NCI-H446 treated with DMSO at 0.1 percent for 48 hours (cell line): ENCODE measurements at regions not wholly inside any gene's neighbourhood (a gene's known extent, or its start where the extent isn't known, plus 50 kb on each side); places are given as distances from the start of the nearest gene placed in this dataset.

Experiments used
- DNase-seq: peaks from one replicate; lab custom pipeline; 2025; lab: John Stamatoyannopoulos, UW

GRCh38 chr5:62714296-62714695 is 135.7 kb downstream of the LRRC70 start:
- DNase-seq, result no peak

- DNase-seq, result no peak
Observed at GRCh38 chr5:62708481-62709325, 130.1 kb downstream of the LRRC70 start.

GRCh38 chr5:62707563-62707962 is 128.9 kb downstream of the LRRC70 start:
- DNase-seq, result no peak

GRCh38 chr5:62707131-62707530 is 128.5 kb downstream of the LRRC70 start:
- no peak for DNase-seq

- no peak for DNase-seq
Observed at GRCh38 chr5:62705022-62705421, 126.4 kb downstream of the LRRC70 start.

GRCh38 chr5:62702126-62702525 is 123.5 kb downstream of the LRRC70 start:
- DNase-seq, result no peak

GRCh38 chr5:62701036-62701435 is 122.4 kb downstream of the LRRC70 start:
- no peak for DNase-seq

GRCh38 chr5:62698756-62699155 is 120.1 kb downstream of the LRRC70 start:
- no peak for DNase-seq

GRCh38 chr5:62695274-62695673 is 116.7 kb downstream of the LRRC70 start:
- no peak for DNase-seq

GRCh38 chr5:62692946-62693713 is 114.5 kb downstream of the LRRC70 start:
- DNase-seq, result no peak

GRCh38 chr5:62691946-62692345 is 113.3 kb downstream of the LRRC70 start:
- DNase-seq, result no peak

GRCh38 chr5:62690421-62690820 is 111.8 kb downstream of the LRRC70 start:
- DNase-seq, result no peak

GRCh38 chr5:62689599-62690368 is 111.2 kb downstream of the LRRC70 start:
- no peak for DNase-seq

GRCh38 chr5:62686692-62687091 is 108.1 kb downstream of the LRRC70 start:
- DNase-seq, result no peak

GRCh38 chr5:62685221-62685620 is 106.6 kb downstream of the LRRC70 start:
- DNase-seq, result no peak

GRCh38 chr5:62684310-62684709 is 105.7 kb downstream of the LRRC70 start:
- no peak for DNase-seq

- DNase-seq, result no peak
Observed at GRCh38 chr5:62682059-62682458, 103.4 kb downstream of the LRRC70 start.

GRCh38 chr5:62681117-62681850 is 102.7 kb downstream of the LRRC70 start:
- DNase-seq, result no peak

GRCh38 chr5:62680121-62680520 is 101.5 kb downstream of the LRRC70 start:
- no peak for DNase-seq
